Neural cell (in vitro differentiated cells): ENCODE measurements at regions not wholly inside any gene's neighbourhood (a gene's known extent, or its start where the extent isn't known, plus 50 kb on each side); places are given as distances from the start of the nearest gene placed in this dataset.

Experiments
- CTCF ChIP-seq: fragments of 450-650 bp; IDR thresholded peaks from 2 replicates; pipeline ENCODE4 v1.5.1; 2014; ENCODE audit warnings: antibody characterized with exemption, mild to moderate bottlenecking, moderate library complexity; ENCODE audit not compliant: poor library complexity, severe bottlenecking
- POLR2AphosphoS5 ChIP-seq: IDR thresholded peaks from 2 replicates; pipeline ENCODE4 v1.6.1; 2012

- TF ChIP-seq POLR2AphosphoS5: no peak
- no peak for TF ChIP-seq CTCF
These were observed 225.4 kb downstream of the RBM19 start for GRCh38 chr12:113740699-113741098.
